Nephron progenitor cell (in vitro differentiated cells): ENCODE measurements at regions not wholly inside any gene's neighbourhood (a gene's known extent, or its start where the extent isn't known, plus 50 kb on each side); places are given as distances from the start of the nearest gene placed in this dataset.

ENCODE experiments used
- DNase-seq: peaks from one replicate; pipeline ENCODE4 v3.0.0; 2021
- H3K27ac Mint-ChIP-seq: 2 replicates; pipeline ENCODE4 v1.8.0; 2021; ENCODE audit warnings: mild to moderate bottlenecking, moderate library complexity, mixed read lengths
- H3K27me3 Mint-ChIP-seq: 2 replicates; pipeline ENCODE4 v1.8.0; 2021; ENCODE audit warnings: mild to moderate bottlenecking, low read depth, mixed read lengths; ENCODE audit not compliant: poor library complexity
- H3K36me3 Mint-ChIP-seq: 2 replicates; pipeline ENCODE4 v1.8.0; 2021; ENCODE audit warnings: low read depth, mixed read lengths
- H3K4me1 Mint-ChIP-seq: 2 replicates; pipeline ENCODE4 v1.8.0; 2021; ENCODE audit warnings: mixed read lengths
- H3K4me3 Mint-ChIP-seq: 2 replicates; pipeline ENCODE4 v1.8.0; 2021; ENCODE audit warnings: mild to moderate bottlenecking, moderate library complexity, mixed read lengths
- H3K9me3 Mint-ChIP-seq: 2 replicates; pipeline ENCODE4 v1.8.0; 2021; ENCODE audit warnings: mild to moderate bottlenecking, moderate library complexity, mixed read lengths
- CTCF ChIP-seq: fragments of 200-600 bp; sonication (generic); IDR thresholded peaks from 2 replicates; pipeline ENCODE4 v1.5.0; 2021; ENCODE audit warnings: antibody characterized with exemption

DNA sequence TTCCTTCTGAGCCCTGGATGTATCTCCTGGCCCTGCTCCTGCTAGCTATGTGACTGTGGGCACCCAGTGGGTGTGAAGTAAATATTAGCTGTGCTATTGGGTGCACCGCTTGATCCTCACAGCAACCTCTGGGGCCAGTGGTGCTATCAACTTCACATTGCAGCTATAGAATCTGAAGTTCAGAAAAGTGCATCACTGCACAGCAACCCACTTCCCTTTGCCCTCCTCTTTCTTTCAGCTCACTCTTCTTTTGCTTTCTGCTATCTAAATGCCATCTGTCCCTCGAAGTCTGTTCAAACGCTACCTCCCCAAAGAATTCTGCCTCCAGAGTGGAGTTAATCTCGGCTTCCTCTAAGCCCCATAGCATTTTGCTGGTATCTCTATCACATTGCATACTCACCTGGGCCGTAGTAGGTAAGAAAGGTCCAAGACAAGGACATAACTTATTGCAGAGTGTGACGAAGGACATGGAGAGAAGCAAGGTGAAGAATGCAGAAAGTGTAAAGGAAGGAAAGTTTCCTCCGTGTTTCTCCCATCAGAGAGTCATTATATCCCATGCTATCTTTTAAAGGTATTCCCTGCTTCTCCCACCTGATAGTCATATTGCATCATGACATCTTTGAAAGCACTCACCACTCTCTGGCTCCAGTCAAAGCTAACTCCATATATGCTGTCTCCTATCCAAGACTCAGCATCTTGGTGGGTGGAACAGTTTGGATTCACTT, 57.1 kb upstream of the BCL6 start:
- Mint-ChIP-seq H3K27ac (no peak overlapping the region), H3K4me3 (no peak overlapping the region), H3K27me3 (no peaks in the 10 kb centered on the region), H3K4me1 (peaks cover 54% of the 10 kb centered on the region), H3K36me3 (peaks cover 6% of the 10 kb centered on the region), H3K9me3 (peaks cover 15% of the 10 kb centered on the region)
- DNase-seq, result no peak
- TF ChIP-seq CTCF, result no peak

DNA sequence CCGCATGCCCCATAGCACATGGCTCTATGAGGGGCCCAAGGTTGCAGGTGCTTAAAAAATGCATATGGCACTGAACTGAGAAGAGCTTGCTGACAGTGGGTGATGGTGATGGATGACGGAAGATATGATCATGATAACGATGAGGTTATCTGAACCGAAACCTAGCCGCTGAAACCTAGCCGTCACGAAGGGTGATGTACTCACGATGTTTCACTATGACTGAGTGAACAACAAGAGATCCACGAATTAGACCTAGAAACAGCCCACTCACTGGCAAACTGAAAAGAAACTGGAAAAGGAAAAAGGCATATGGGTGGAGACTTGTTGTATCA, 57.6 kb upstream of the BCL6 start:
- H3K4me3 Mint-ChIP-seq, result no peak overlapping the region
- TF ChIP-seq CTCF, result no peak
- no peak overlapping the region for H3K27ac Mint-ChIP-seq
- no peaks in the 10 kb centered on the region for H3K27me3 Mint-ChIP-seq
- H3K36me3 Mint-ChIP-seq, result peaks cover 6% of the 10 kb centered on the region
- peaks cover 15% of the 10 kb centered on the region for H3K9me3 Mint-ChIP-seq
- no peak for DNase-seq
- peaks cover 55% of the 10 kb centered on the region for H3K4me1 Mint-ChIP-seq

- Mint-ChIP-seq H3K4me3 (no peak overlapping the region), H3K4me1 (peaks cover 62% of the 10 kb centered on the region), H3K27me3 (no peaks in the 10 kb centered on the region), H3K36me3 (peaks cover 6% of the 10 kb centered on the region), H3K27ac (peak overlapping the region; percentile 60), H3K9me3 (peaks cover 12% of the 10 kb centered on the region)
- no peak for TF ChIP-seq CTCF
- DNase-seq, result no peak
Measured at GRCh38 chr3:187804120-187804744, 59.0 kb upstream of the BCL6 start.

DNA sequence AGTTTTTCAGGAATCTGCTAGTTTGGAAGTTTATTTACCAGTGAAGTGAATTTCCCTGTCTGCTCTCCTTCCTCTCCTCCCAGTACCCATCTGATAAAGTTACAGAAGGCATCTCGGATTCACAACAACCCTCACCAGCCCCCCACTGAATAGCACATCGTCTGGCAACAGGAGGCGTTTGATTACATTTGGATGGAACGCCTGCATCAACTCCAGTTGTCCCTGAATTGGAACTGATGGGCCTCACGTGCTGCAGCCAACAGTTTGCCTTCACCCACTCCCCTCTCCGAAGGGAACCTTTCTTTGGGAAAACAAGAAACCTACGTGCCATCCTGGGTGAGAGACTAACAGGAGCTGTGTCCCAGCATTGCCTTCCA, 59.5 kb upstream of the BCL6 start:
- TF ChIP-seq CTCF, result no peak
- H3K36me3 Mint-ChIP-seq, result peaks cover 6% of the 10 kb centered on the region
- peaks cover 66% of the 10 kb centered on the region for H3K4me1 Mint-ChIP-seq

DNA sequence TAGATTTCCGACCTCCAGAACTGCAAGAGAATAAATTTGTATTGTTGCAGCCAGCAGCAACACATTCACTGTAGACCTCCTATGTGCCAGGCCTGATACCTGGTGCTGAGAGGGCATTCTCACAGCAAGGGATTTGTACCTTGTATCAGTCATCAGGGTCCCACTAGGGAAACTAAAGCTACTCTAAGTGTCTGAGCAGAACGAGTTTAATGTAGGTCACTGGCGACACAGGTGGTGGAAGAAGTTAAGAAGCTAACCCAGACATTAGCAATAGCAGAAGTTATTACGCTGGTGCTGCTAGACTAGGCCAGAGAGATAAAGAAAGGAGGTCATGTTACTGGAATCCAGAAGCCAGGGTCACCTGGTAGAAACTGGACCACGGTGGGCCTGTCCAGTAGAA, 60.5 kb upstream of the BCL6 start:
- Mint-ChIP-seq H3K9me3 (peaks cover 12% of the 10 kb centered on the region), H3K4me3 (no peak overlapping the region), H3K36me3 (peaks cover 6% of the 10 kb centered on the region), H3K27me3 (no peaks in the 10 kb centered on the region), H3K27ac (no peak overlapping the region), H3K4me1 (peaks cover 69% of the 10 kb centered on the region)
- TF ChIP-seq CTCF, result no peak
- no peak for DNase-seq

More for the DNA sequence above, 59.5 kb upstream of the BCL6 start:
- DNase-seq, result no peak
- Mint-ChIP-seq H3K27ac (peak overlapping the region; percentile 60), H3K4me3 (no peak overlapping the region), H3K9me3 (peaks cover 12% of the 10 kb centered on the region), H3K27me3 (no peaks in the 10 kb centered on the region)
